WTC11 (cell line): ENCODE measurements at regions not wholly inside any gene's neighbourhood (a gene's known extent, or its start where the extent isn't known, plus 50 kb on each side); places are given as distances from the start of the nearest gene placed in this dataset.

Source experiments
- ATAC-seq: fragments of 200-7000 bp; cut with Tn5 transposase; 2 replicates; pipeline ENCODE4 v1.10.0; 2021; ENCODE audit warnings: mild to moderate bottlenecking, moderate library complexity
- CTCF ChIA-PET: fragments of 300-600 bp; sonication (Branson Sonifier 250); formaldehyde crosslinking; loops from one replicate; lab custom pipeline; 2021; ENCODE audit warnings: antibody characterized with exemption; lab: Charles Lee
- POLR2A ChIA-PET: fragments of 350-600 bp; sonication (Branson Sonifier 250); formaldehyde crosslinking; loops from one replicate; lab custom pipeline; 2021; ENCODE audit warnings: antibody characterized with exemption; lab: Charles Lee
- DNase-seq: peaks from one replicate; pipeline ENCODE4 v3.0.0; 2021; ENCODE audit warnings: low spot score
- H3K27ac Mint-ChIP-seq: 2 replicates; pipeline ENCODE4 v1.8.0; 2021; ENCODE audit warnings: mixed read lengths
- H3K27me3 Mint-ChIP-seq: 2 replicates; pipeline ENCODE4 v1.8.0; 2021; ENCODE audit warnings: low read depth, mild to moderate bottlenecking, moderate library complexity, mixed read lengths
- H3K36me3 Mint-ChIP-seq: 2 replicates; pipeline ENCODE4 v1.8.0; 2021; ENCODE audit warnings: mixed read lengths
- H3K4me1 Mint-ChIP-seq: 2 replicates; pipeline ENCODE4 v1.8.0; 2022; ENCODE audit warnings: mixed read lengths
- H3K4me3 Mint-ChIP-seq: 2 replicates; pipeline ENCODE4 v1.8.0; 2021; ENCODE audit warnings: mild to moderate bottlenecking, moderate library complexity, mixed read lengths
- H3K9me3 Mint-ChIP-seq: 2 replicates; pipeline ENCODE4 v1.8.0; 2021; ENCODE audit warnings: mixed read lengths
- CREB1 ChIP-seq: sonication (generic); formaldehyde crosslinking; IDR thresholded peaks from 2 replicates; pipeline ENCODE4 v1.8.0; 2023; ENCODE audit warnings: mild to moderate bottlenecking, missing genetic modification reagents
- CREM ChIP-seq: sonication (generic); formaldehyde crosslinking; IDR thresholded peaks from 2 replicates; pipeline ENCODE4 v1.8.1; 2022; ENCODE audit warnings: mild to moderate bottlenecking, missing genetic modification reagents, moderate library complexity
- ELF4 ChIP-seq: sonication (generic); formaldehyde crosslinking; IDR thresholded peaks from 2 replicates; pipeline ENCODE4 v1.8.1; 2022; ENCODE audit warnings: low read depth, mild to moderate bottlenecking, moderate library complexity, missing genetic modification reagents
- ESRRA ChIP-seq: sonication (generic); formaldehyde crosslinking; IDR thresholded peaks from 2 replicates; pipeline ENCODE4 v1.8.1; 2022; ENCODE audit warnings: mild to moderate bottlenecking, missing genetic modification reagents, borderline replicate concordance
- JAZF1 ChIP-seq: fragments of 250-450 bp; sonication (Bioruptor Pico); IDR thresholded peaks from 2 replicates; pipeline ENCODE4 v1.9.0; 2021; ENCODE audit warnings: moderate library complexity, mild to moderate bottlenecking, inconsistent platforms
- JUN ChIP-seq: sonication (generic); formaldehyde crosslinking; IDR thresholded peaks from 2 replicates; pipeline ENCODE4 v1.8.0; 2023; ENCODE audit warnings: mild to moderate bottlenecking, missing genetic modification reagents
- KAT7 ChIP-seq: sonication (generic); formaldehyde crosslinking; IDR thresholded peaks from 2 replicates; pipeline ENCODE4 v1.8.1; 2023; ENCODE audit warnings: missing genetic modification reagents, mild to moderate bottlenecking, borderline replicate concordance
- NFE2L1 ChIP-seq: sonication (generic); formaldehyde crosslinking; IDR thresholded peaks from 2 replicates; pipeline ENCODE4 v1.8.1; 2023; ENCODE audit warnings: missing genetic modification reagents
- NFYB ChIP-seq: sonication (generic); formaldehyde crosslinking; conservative IDR thresholded peaks from 2 replicates; pipeline ENCODE4 v1.8.0; 2022; ENCODE audit warnings: low read depth, missing genetic modification reagents
- RORB ChIP-seq: fragments of 250-450 bp; sonication (Bioruptor Pico); IDR thresholded peaks from 2 replicates; pipeline ENCODE4 v1.9.0; 2021; ENCODE audit warnings: mild to moderate bottlenecking
- SMAD3 ChIP-seq: sonication (generic); formaldehyde crosslinking; IDR thresholded peaks from 2 replicates; pipeline ENCODE4 v1.8.0; 2022; ENCODE audit warnings: missing genetic modification reagents, mild to moderate bottlenecking, borderline replicate concordance
- ZBTB21 ChIP-seq: sonication (generic); formaldehyde crosslinking; IDR thresholded peaks from 2 replicates; pipeline ENCODE4 v1.8.1; 2023; ENCODE audit warnings: mild to moderate bottlenecking, missing genetic modification reagents, borderline replicate concordance
- ZNF232 ChIP-seq: sonication (generic); formaldehyde crosslinking; IDR thresholded peaks from 2 replicates; pipeline ENCODE4 v1.8.0; 2022; ENCODE audit warnings: mild to moderate bottlenecking, missing genetic modification reagents
- ZNF317 ChIP-seq: sonication (generic); formaldehyde crosslinking; IDR thresholded peaks from 2 replicates; pipeline ENCODE4 v1.8.1; 2023; ENCODE audit warnings: low read depth, mild to moderate bottlenecking, moderate library complexity, missing genetic modification reagents, borderline replicate concordance
- ZNF423 ChIP-seq: fragments of 250-450 bp; sonication (Bioruptor Pico); IDR thresholded peaks from 2 replicates; pipeline ENCODE4 v2.1.2; 2022; ENCODE audit warnings: mild to moderate bottlenecking, moderate library complexity
- TF ChIP-seq, protein P1 (sequence below): sonication (generic); formaldehyde crosslinking; IDR thresholded peaks from 2 replicates; pipeline ENCODE4 v1.8.1; 2023; ENCODE audit warnings: mild to moderate bottlenecking, missing genetic modification reagents, moderate library complexity
- TF ChIP-seq, protein P2 (sequence below): sonication (generic); formaldehyde crosslinking; IDR thresholded peaks from 2 replicates; pipeline ENCODE4 v1.8.0; 2022; ENCODE audit warnings: mild to moderate bottlenecking, missing genetic modification reagents
- TF ChIP-seq, protein P3 (sequence below): sonication (generic); formaldehyde crosslinking; IDR thresholded peaks from 2 replicates; pipeline ENCODE4 v1.8.0; 2023; ENCODE audit warnings: missing genetic modification reagents
- TF ChIP-seq, protein P4 (sequence below): sonication (generic); formaldehyde crosslinking; IDR thresholded peaks from 2 replicates; pipeline ENCODE4 v1.8.0; 2022; ENCODE audit warnings: mild to moderate bottlenecking, missing genetic modification reagents
- TF ChIP-seq, protein P5 (sequence below): fragments of 250-450 bp; sonication (Bioruptor Pico); IDR thresholded peaks from 2 replicates; pipeline ENCODE4 v1.9.0; 2021; ENCODE audit warnings: mild to moderate bottlenecking
- TF ChIP-seq, protein P6 (sequence below): fragments of 250-450 bp; sonication (Bioruptor Pico); IDR thresholded peaks from 2 replicates; pipeline ENCODE4 v2.1.2; 2022; ENCODE audit warnings: mild to moderate bottlenecking, moderate library complexity

DNA sequence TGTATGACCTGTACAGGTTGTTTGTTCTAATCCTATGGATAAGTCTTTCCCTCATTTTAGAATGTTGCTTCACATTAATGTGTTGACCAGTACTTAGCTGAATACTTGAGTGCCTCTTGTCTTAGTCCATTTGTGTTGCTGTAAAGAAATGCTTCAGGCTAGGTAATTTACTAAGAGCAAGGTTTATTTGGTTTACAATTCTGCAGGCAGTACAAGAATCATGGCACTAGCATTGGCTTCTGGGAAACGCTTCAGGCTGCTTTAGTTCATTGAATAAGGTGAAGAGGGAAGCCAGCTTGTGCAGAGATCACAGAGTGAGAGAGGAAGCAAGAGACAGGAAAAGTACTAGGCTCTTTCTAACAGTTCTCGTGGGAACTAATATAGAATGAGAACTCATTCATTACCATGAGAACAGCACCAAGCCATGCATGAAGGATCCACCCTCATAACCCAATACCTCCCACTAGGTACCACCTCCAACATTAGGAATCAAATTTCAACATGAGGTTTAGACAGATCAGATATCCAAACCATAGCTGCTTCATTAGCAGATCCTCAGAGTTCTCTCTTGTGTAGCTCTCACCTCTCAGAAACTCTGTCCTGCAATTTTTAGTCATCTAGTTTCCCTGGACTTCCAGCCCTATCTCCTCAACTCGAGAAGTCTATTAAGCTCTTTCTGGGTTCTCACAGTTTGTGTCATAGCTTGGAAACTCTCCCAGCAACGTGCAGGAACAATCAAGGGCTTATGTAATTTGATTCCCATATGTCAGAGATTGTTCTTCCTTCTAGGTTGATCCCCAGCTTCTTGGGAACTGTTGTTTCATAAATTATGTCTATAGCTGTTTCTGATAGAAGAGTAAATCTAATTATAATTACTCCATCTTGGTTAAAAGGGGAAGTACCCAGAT lies 2082.3 kb upstream of the CELF4 start:
- CTCF ChIA-PET: no interaction called here
- peak overlapping the region; percentile 75 for H3K27ac Mint-ChIP-seq
- no peak overlapping the region for H3K4me3 Mint-ChIP-seq
- POLR2A ChIA-PET: no interaction called here
- H3K9me3 Mint-ChIP-seq: no peaks in the 10 kb centered on the region
- H3K27me3 Mint-ChIP-seq: no peaks in the 10 kb centered on the region
- peaks cover 23% of the 10 kb centered on the region for H3K4me1 Mint-ChIP-seq
- peak; percentile 86 for ATAC-seq
- TF ChIP-seq, protein P1, sequence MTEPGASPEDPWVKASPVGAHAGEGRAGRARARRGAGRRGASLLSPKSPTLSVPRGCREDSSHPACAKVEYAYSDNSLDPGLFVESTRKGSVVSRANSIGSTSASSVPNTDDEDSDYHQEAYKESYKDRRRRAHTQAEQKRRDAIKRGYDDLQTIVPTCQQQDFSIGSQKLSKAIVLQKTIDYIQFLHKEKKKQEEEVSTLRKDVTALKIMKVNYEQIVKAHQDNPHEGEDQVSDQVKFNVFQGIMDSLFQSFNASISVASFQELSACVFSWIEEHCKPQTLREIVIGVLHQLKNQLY: no peak
- TF ChIP-seq ZNF317 (CRISPR knock-in tag): no peak
- TF ChIP-seq, all 79 proteins: peak for 0
- no peaks in the 10 kb centered on the region for H3K36me3 Mint-ChIP-seq
- DNase-seq: no peak

DNA sequence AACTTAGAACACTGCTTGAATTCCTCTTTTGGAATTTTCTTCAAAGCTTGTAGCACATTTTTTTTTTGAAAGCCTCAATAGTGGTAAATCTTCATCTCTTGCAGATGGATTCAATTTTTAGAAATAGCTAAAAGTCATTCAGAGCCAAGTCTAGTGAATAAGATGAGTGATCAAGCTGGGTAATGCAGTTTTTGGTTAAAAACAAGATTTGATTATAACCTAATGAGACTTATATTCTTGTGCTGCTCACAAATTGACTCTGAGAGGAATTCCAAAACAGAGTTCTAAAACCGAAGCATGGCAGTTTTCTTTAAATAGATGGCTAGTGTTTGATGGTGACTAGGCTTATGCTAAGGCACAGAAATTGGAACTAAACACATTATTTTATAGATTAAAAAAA lies 2072.6 kb upstream of the CELF4 start:
- ChIA-PET CTCF (no interaction called here), POLR2A (no interaction called here)
- Mint-ChIP-seq H3K36me3 (no peaks in the 10 kb centered on the region; the same call in 1 of the 2 replicates), H3K4me3 (no peak overlapping the region), H3K9me3 (peaks cover 11% of the 10 kb centered on the region), H3K27ac (no peak overlapping the region), H3K27me3 (no peaks in the 10 kb centered on the region), H3K4me1 (peaks cover 9% of the 10 kb centered on the region)
- DNase-seq (no peak), ATAC-seq (no peak)
- no peak for TF ChIP-seq ELF4 (CRISPR knock-in tag)
- TF ChIP-seq JAZF1 (CRISPR knock-in tag): no peak
- TF ChIP-seq ESRRA (CRISPR knock-in tag): no peak
- no peak for TF ChIP-seq NFE2L1 (CRISPR knock-in tag)
- TF ChIP-seq ZNF232 (CRISPR knock-in tag): no peak
- TF ChIP-seq KAT7 (CRISPR knock-in tag): no peak
- TF ChIP-seq SMAD3 (CRISPR knock-in tag): no peak
- TF ChIP-seq, protein P2, sequence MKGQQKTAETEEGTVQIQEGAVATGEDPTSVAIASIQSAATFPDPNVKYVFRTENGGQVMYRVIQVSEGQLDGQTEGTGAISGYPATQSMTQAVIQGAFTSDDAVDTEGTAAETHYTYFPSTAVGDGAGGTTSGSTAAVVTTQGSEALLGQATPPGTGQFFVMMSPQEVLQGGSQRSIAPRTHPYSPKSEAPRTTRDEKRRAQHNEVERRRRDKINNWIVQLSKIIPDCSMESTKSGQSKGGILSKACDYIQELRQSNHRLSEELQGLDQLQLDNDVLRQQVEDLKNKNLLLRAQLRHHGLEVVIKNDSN: no peak
- TF ChIP-seq, protein P3, sequence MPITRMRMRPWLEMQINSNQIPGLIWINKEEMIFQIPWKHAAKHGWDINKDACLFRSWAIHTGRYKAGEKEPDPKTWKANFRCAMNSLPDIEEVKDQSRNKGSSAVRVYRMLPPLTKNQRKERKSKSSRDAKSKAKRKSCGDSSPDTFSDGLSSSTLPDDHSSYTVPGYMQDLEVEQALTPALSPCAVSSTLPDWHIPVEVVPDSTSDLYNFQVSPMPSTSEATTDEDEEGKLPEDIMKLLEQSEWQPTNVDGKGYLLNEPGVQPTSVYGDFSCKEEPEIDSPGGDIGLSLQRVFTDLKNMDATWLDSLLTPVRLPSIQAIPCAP (CRISPR knock-in tag): no peak
- TF ChIP-seq ZNF423: no peak
- no peak for TF ChIP-seq CREB1
- no peak for TF ChIP-seq RORB
- TF ChIP-seq CREM (CRISPR knock-in tag): no peak
- no peak for TF ChIP-seq JUN (CRISPR knock-in tag)
- TF ChIP-seq NFYB (CRISPR knock-in tag): no peak
- TF ChIP-seq, protein P4, sequence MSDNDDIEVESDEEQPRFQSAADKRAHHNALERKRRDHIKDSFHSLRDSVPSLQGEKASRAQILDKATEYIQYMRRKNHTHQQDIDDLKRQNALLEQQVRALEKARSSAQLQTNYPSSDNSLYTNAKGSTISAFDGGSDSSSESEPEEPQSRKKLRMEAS (CRISPR knock-in tag): no peak
- TF ChIP-seq, protein P5, sequence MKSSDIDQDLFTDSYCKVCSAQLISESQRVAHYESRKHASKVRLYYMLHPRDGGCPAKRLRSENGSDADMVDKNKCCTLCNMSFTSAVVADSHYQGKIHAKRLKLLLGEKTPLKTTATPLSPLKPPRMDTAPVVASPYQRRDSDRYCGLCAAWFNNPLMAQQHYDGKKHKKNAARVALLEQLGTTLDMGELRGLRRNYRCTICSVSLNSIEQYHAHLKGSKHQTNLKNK: no peak
- no peak for TF ChIP-seq ZBTB21 (CRISPR knock-in tag)
- TF ChIP-seq, protein P6, sequence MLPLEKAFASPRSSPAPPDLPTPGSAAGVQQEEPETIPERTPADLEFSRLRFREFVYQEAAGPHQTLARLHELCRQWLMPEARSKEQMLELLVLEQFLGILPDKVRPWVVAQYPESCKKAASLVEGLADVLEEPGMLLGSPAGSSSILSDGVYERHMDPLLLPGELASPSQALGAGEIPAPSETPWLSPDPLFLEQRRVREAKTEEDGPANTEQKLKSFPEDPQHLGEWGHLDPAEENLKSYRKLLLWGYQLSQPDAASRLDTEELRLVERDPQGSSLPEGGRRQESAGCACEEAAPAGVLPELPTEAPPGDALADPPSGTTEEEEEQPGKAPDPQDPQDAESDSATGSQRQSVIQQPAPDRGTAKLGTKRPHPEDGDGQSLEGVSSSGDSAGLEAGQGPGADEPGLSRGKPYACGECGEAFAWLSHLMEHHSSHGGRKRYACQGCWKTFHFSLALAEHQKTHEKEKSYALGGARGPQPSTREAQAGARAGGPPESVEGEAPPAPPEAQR (CRISPR knock-in tag): no peak
